Left forelimb (tissue), 1 donor: ENCODE measurements at regions not wholly inside any gene's neighbourhood (a gene's known extent, or its start where the extent isn't known, plus 50 kb on each side); places are given as distances from the start of the nearest gene placed in this dataset.

Experiments
- DNase-seq: peaks from one replicate; pipeline ENCODE4 v3.0.0-alpha.2; 2018; ENCODE audit warnings: low spot score

- DNase-seq, result no peak
Measured at GRCh38 chr10:4051641-4052151, 266.7 kb upstream of the KLF6 start.

- DNase-seq, result no peak
Measured at GRCh38 chr10:4051011-4051640, 266.1 kb upstream of the KLF6 start.

- no peak for DNase-seq
Measured at GRCh38 chr10:4050061-4050460, 265.1 kb upstream of the KLF6 start.

DNA sequence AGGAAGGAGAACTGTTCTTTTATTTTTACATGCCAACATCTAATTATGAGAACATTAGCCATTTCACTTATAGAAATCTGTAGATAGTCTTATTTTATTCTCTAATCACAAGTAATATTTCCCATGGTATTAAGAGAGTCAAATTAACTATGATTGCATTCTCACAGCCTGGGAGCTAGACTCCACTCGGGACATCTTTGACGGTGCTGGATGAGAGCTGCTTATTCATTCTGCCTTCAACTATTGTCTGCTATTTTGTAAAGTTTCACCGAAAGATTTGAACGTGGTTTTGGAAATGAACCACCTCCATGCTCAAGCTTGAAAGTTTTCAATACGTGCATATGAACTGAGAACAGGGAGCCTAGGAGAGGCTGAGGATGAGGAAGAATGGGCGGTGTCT lies 264.3 kb upstream of the KLF6 start:
- no peak for DNase-seq

DNA sequence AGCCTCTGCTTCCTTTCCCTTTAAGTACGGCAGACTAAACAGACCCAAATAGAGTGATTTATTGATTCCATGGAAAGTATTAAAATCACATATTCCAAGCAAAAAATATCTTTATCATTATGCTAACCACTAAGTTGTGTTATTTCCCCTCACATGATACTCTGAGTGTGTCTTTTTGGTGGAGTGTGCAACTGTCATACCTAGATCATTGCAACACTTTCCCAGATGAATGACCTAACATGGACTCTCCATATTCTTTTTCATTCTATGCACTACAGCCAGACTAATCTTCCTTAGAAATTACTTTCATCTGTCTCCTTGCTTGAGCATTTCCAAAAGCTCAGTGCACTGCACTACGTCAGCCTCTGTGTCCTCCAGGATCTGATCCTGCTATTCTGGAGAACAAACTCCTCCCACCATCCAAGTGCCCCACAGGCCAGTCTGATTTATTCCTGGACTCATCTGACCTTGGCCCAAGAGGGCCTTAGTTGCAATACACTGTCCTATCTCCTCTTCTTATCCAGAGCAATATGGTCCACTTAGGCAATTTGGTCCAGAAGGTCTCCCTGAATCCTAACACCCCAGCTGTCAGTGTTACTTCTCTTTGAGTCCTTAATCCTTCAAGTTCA lies 263.3 kb upstream of the KLF6 start:
- DNase-seq, result no peak

DNA sequence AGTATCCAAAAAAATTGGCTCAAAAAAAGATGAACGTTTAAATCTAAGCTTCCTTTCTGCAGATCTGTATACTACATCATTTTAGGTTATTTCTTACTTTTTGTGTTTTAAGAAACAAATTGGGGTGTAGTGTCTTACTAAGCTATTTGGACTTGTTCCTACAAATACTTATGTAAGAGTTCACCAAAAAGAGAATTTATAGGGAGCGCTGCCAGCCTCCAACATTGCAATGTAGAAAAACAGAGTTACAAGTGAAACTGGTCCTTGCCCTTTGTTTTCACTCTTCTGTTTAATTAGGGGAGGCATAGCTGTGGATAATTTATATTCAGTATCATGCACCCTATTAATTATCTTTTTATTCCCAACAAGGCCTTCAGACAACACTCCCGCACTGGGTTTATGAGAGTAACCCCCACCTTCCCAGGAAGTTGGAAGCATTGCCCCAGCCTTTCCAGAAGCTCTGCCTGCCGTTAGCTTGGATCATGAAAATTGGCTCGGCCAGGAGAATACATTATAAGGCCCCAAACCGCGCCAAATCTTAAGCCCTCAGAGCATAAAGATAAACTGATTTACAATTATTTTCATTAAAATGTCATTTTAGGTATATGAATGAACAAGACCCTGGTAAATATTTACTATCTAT lies 261.8 kb upstream of the KLF6 start:
- DNase-seq, result no peak

- no peak for DNase-seq
Measured at GRCh38 chr10:4046030-4046429, 261.0 kb upstream of the KLF6 start.

- DNase-seq, result no peak
Measured at GRCh38 chr10:4043897-4044665, 259.1 kb upstream of the KLF6 start.

- DNase-seq, result no peak
Measured at GRCh38 chr10:4041635-4042034, 256.6 kb upstream of the KLF6 start.

- no peak for DNase-seq
Measured at GRCh38 chr10:4038000-4038399, 253.0 kb upstream of the KLF6 start.

GRCh38 chr10:4035599-4035945 lies 250.6 kb upstream of the KLF6 start:
- DNase-seq, result no peak

- DNase-seq, result no peak
Measured at GRCh38 chr10:4034907-4035598, 250.0 kb upstream of the KLF6 start.

GRCh38 chr10:4033341-4033896 lies 248.4 kb upstream of the KLF6 start:
- no peak for DNase-seq

- DNase-seq, result no peak
Measured at GRCh38 chr10:4029866-4030265, 244.9 kb upstream of the KLF6 start.

DNA sequence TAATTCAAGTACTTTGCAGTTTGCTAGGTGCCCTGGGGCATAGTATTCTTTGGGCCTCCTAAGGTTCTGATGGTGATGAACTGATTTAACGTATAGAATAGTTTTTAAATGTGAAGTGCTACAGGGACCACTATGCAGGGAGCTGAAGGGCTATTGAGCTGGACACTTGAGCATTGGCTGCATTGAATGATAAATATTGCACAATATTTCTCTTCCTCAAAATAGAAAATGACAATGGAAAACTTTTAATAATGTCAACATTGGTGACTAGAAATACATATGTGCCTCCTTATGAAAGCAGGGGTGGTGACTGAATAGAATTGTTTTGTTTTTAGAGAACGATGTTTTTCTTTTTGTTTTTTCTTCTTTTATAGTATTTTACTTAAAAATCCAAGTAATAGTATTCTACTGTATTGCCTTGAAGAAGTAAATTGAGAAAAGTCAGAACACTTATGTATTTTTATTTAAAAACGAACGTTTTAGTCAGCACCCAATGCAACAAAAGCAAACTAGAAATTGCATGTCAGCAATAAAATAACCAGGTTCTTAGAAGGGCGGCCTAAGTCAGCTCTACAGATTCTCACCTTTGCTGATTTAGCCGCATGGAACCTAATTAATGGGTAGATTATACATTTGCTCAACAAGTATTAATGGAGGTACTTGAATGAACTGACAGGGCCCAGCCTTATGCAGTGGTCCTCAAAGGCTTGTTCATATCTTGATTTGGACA lies 244.0 kb upstream of the KLF6 start:
- no peak for DNase-seq

DNA sequence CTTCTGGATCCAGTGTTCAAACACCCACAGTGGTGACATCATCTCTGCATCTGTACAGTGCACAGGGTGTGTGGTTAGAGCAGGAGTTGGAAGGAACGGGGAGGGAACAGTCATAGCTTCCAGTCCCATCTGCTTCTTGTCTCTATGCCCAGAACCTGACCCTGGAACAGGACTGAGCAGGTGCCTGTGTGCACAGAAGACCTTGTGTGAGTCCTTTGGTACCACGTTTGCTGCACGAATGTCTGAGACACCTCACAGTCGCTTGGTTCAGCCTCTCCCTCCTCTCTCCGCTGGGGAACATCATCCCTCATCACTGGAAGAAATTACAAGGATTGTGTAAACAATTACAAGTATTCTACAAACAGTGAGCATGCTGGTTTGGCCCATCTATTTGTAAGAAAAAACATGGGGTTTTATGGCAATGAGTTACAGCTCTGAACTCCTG lies 243.0 kb upstream of the KLF6 start:
- DNase-seq, result no peak

GRCh38 chr10:4025339-4025738 lies 240.3 kb upstream of the KLF6 start:
- DNase-seq, result no peak

GRCh38 chr10:4024516-4025245 lies 239.7 kb upstream of the KLF6 start:
- DNase-seq, result no peak

- DNase-seq, result no peak
Measured at GRCh38 chr10:4024027-4024426, 239.0 kb upstream of the KLF6 start.

DNA sequence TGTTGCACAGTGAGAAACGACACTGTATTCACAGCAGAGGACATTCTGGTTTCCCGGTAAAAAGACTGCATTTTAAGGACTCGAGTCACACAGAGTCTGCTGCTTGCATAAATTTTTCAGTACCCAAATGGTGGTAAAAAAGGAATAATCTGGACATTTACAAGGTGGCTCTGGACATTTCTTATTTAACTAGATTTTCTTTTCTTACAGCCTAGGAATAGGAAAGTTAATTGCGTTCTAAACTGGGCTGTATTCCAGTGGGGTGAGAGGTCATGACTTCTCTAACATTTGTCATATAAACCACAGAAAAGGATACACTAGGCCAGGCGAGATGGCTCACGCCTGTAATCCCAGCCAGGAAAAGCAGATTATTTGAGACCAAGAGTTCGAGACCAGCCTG lies 237.5 kb upstream of the KLF6 start:
- no peak for DNase-seq
